ENCODE measurements at regions not wholly inside any gene's neighbourhood (a gene's known extent, or its start where the extent isn't known, plus 50 kb on each side); places are given as distances from the start of the nearest gene placed in this dataset.
"Not testable (repeated sequence)": the region's sequence is repeated elsewhere in the genome, so short reads cannot be mapped to it uniquely, and the experiment has no call there.

DNA sequence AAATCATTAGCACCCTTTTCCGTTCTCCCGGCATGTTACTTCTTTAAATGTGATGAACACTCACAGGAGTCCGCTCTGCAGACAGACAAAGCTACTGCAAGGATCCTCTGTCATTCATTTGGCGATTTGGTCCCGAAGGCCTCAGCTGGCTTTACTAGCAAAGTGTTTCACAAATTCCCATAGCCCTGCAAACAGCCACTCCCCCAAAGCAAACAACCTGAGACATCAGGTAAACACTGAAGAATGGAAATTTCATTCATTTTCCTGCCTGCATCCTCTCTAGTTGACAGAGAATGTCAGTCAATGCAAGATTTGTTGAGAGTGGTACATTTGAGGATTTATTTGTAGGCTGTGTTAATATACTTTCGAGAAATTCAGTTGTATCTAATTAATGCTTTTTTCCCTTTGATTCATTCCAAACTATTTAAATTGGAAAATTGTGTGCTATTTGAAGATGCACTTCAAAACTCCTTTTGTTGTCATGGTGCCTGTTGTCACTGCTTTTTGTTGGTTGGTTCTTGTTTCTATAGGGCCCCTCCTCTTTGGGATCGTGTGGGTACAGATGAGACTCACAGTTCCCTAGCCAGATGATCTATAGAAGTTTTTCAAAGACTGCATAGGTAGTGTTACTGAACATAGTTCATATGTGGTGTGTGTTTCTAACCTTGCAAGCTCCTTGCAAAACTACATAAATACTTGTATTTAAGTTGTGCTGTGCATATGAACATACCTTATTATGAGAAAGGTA is 215.7 kb upstream of the PLGLB2 start:
- TF ChIP-seq, protein P1, sequence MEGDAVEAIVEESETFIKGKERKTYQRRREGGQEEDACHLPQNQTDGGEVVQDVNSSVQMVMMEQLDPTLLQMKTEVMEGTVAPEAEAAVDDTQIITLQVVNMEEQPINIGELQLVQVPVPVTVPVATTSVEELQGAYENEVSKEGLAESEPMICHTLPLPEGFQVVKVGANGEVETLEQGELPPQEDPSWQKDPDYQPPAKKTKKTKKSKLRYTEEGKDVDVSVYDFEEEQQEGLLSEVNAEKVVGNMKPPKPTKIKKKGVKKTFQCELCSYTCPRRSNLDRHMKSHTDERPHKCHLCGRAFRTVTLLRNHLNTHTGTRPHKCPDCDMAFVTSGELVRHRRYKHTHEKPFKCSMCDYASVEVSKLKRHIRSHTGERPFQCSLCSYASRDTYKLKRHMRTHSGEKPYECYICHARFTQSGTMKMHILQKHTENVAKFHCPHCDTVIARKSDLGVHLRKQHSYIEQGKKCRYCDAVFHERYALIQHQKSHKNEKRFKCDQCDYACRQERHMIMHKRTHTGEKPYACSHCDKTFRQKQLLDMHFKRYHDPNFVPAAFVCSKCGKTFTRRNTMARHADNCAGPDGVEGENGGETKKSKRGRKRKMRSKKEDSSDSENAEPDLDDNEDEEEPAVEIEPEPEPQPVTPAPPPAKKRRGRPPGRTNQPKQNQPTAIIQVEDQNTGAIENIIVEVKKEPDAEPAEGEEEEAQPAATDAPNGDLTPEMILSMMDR (IDR thresholded peaks at IDR 0.05; ENCODE audit: low read length) = not testable (repeated sequence)
- TF ChIP-seq EZH2 (optimal IDR thresholded peaks at IDR 0.05; ENCODE audit: low read depth, low read length) = not testable (repeated sequence)

All from MM.1S (cell line).